ENCODE measurements at regions not wholly inside any gene's neighbourhood (a gene's known extent, or its start where the extent isn't known, plus 50 kb on each side); places are given as distances from the start of the nearest gene placed in this dataset.

DNA sequence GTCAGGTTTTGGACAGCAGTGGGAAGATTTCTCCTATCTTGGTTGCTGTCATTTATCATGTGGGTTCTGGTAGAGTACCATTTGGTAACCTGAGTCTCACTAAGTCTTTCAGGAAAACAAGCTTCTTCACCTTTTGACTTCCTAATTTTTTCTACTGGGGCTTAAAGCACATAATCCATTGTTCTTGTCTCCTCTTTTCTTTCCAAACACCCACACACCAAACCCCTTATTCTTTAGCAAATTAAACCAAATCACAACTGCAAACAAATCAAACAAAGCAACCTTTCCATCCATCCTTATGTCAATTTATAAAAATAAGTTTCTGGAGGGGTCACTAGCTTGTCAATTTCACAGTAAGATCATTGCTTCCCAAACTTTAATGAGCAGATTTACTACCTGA lies 84.1 kb downstream of the ATP23 start:
- Mint-ChIP-seq H3K36me3 (no peaks in the 10 kb centered on the region), H3K27me3 (ENCODE audit: low read depth in 3 of 3) (peaks cover 0 to 1% (median 1%) of the 10 kb centered on the region in 3 donors), H3K4me1 (no peaks in the 10 kb centered on the region), H3K4me3 (no peak overlapping the region), H3K9me3 (peaks cover 13 to 21% (median 15%) of the 10 kb centered on the region in 7 donors), H3K27ac (no peak overlapping the region)
- TF ChIP-seq, protein P1, sequence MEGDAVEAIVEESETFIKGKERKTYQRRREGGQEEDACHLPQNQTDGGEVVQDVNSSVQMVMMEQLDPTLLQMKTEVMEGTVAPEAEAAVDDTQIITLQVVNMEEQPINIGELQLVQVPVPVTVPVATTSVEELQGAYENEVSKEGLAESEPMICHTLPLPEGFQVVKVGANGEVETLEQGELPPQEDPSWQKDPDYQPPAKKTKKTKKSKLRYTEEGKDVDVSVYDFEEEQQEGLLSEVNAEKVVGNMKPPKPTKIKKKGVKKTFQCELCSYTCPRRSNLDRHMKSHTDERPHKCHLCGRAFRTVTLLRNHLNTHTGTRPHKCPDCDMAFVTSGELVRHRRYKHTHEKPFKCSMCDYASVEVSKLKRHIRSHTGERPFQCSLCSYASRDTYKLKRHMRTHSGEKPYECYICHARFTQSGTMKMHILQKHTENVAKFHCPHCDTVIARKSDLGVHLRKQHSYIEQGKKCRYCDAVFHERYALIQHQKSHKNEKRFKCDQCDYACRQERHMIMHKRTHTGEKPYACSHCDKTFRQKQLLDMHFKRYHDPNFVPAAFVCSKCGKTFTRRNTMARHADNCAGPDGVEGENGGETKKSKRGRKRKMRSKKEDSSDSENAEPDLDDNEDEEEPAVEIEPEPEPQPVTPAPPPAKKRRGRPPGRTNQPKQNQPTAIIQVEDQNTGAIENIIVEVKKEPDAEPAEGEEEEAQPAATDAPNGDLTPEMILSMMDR (IDR thresholded peaks at IDR 0.05), result no peak
- Histone ChIP-seq H2AFZ (ENCODE audit: insufficient read depth, low read depth, low read length, poor library complexity, severe bottlenecking) (no peak overlapping the region), H3K4me1 (ENCODE audit: control insufficient read depth in 1 of 2, insufficient read depth in 2 of 2, low read length in 2 of 2) (no peaks in the 10 kb centered on the region), H3K27me3 (ENCODE audit: control insufficient read depth in 2 of 2, insufficient read depth in 2 of 2, low read length in 2 of 2) (no peaks in the 10 kb centered on the region), H3K36me3 (replicated peaks in 1 of 2; ENCODE audit: control insufficient read depth in 1 of 2, insufficient read depth in 2 of 2, low read length in 2 of 2) (no peaks in the 10 kb centered on the region), H3K4me3 (replicated peaks in 1 of 3; ENCODE audit: low read depth in 2 of 3, low read length in 3 of 3) (no peak overlapping the region), H3K27ac (ENCODE audit: low read depth in 1 of 2, low read length in 2 of 2) (no peak overlapping the region), H3K9ac (ENCODE audit: insufficient read depth, low read length, poor library complexity, severe bottlenecking) (no peak overlapping the region), H4K20me1 (ENCODE audit: insufficient read depth, low read length) (no peaks in the 10 kb centered on the region), H3K9me3 (replicated peaks in 1 of 2; ENCODE audit: control insufficient read depth in 1 of 2, insufficient read depth in 1 of 2, low read length in 2 of 2) (peaks cover 10 to 17% of the 10 kb centered on the region in 2 donors), H3K79me2 (ENCODE audit: insufficient read depth, low read length) (no peaks in the 10 kb centered on the region), H3K4me2 (replicated peaks; ENCODE audit: extremely low read depth, low read length, poor library complexity, severe bottlenecking) (no peak overlapping the region)
- intact Hi-C loops (cut with micrococcal nuclease), result no loop called here
- DNase-seq, result no peak

DNA sequence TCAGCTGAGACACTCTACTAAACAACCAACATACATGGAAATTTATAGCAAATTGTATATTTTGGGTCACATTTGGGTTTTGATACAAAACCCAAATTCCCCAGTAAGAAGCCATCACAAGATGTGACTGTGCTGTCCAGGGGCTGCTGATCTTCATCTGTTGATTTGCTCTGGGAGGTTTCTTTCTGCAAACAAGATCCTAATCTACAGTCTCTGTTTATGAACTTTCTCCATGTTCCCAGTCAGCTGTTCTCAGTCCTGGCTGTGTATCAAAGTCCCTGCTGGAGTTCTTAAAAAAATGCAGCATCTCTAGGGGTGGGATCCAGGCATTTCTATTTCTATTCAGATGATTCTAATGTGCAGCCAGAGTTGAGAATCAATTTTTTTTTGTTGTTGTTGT lies 85.1 kb downstream of the ATP23 start:
- Histone ChIP-seq H2AFZ (ENCODE audit: insufficient read depth, low read depth, low read length, poor library complexity, severe bottlenecking) (no peak overlapping the region), H3K27me3 (ENCODE audit: control insufficient read depth in 2 of 2, insufficient read depth in 2 of 2, low read length in 2 of 2) (no peaks in the 10 kb centered on the region), H3K79me2 (ENCODE audit: insufficient read depth, low read length) (no peaks in the 10 kb centered on the region), H4K20me1 (ENCODE audit: insufficient read depth, low read length) (no peaks in the 10 kb centered on the region), H3K36me3 (replicated peaks in 1 of 2; ENCODE audit: control insufficient read depth in 1 of 2, insufficient read depth in 2 of 2, low read length in 2 of 2) (no peaks in the 10 kb centered on the region), H3K4me2 (replicated peaks; ENCODE audit: extremely low read depth, low read length, poor library complexity, severe bottlenecking) (no peak overlapping the region), H3K4me3 (replicated peaks in 1 of 3; ENCODE audit: low read depth in 2 of 3, low read length in 3 of 3) (no peak overlapping the region), H3K9me3 (replicated peaks in 1 of 2; ENCODE audit: control insufficient read depth in 1 of 2, insufficient read depth in 1 of 2, low read length in 2 of 2) (peaks cover 10 to 17% of the 10 kb centered on the region in 2 donors), H3K27ac (ENCODE audit: low read depth in 1 of 2, low read length in 2 of 2) (no peak overlapping the region), H3K4me1 (ENCODE audit: control insufficient read depth in 1 of 2, insufficient read depth in 2 of 2, low read length in 2 of 2) (no peaks in the 10 kb centered on the region), H3K9ac (ENCODE audit: insufficient read depth, low read length, poor library complexity, severe bottlenecking) (no peak overlapping the region)
- peaks cover 11 to 20% (median 14%) of the 10 kb centered on the region in 7 donors for H3K9me3 Mint-ChIP-seq
- H3K4me3 Mint-ChIP-seq, result no peak overlapping the region
- no peaks in the 10 kb centered on the region for H3K36me3 Mint-ChIP-seq
- H3K27ac Mint-ChIP-seq, result no peak overlapping the region
- DNase-seq, result no peak
- TF ChIP-seq, protein P1 (IDR thresholded peaks at IDR 0.05), result no peak
- peaks cover 0 to 1% (median 1%) of the 10 kb centered on the region in 3 donors for H3K27me3 Mint-ChIP-seq (ENCODE audit: low read depth in 3 of 3)
- no peaks in the 10 kb centered on the region for H3K4me1 Mint-ChIP-seq
- intact Hi-C loops (cut with micrococcal nuclease), result no loop called here

Data from CD14-positive monocyte (primary cell).